Caco-2 (cell line): ENCODE measurements at regions not wholly inside any gene's neighbourhood (a gene's known extent, or its start where the extent isn't known, plus 50 kb on each side); places are given as distances from the start of the nearest gene placed in this dataset.

Experiments
- BruUV-seq: library from RNA; stranded (reverse); fragments of 400-500 nt; replicated peaks from 2 replicates; lab custom pipeline; 2021; lab: Mats Ljungman, UMichigan
- CTCF ChIA-PET: fragments of 300-600 bp; sonication (Branson Sonifier 250); formaldehyde crosslinking; loops from one replicate; lab custom pipeline; 2022; ENCODE audit warnings: antibody characterized with exemption; lab: Charles Lee
- POLR2A ChIA-PET: fragments of 300-600 bp; sonication (Branson Sonifier 250); formaldehyde crosslinking; loops from one replicate; lab custom pipeline; 2022; ENCODE audit warnings: antibody characterized with exemption; lab: Charles Lee
- DNase-seq, 2 experiments: peaks; one replicate each; pipeline versions ENCODE4 v3.0.0 to v3.0.0-alpha.2; 2020 to 2022
- H3K27me3 ChIP-seq: replicated peaks from 2 replicates; pipeline ENCODE4 v1.6.0; 2011; ENCODE audit warnings: low read length; ENCODE audit not compliant: control insufficient read depth, insufficient read depth
- H3K36me3 ChIP-seq: 2 replicates; pipeline ENCODE4 v1.5.1; 2011; ENCODE audit warnings: low read length; ENCODE audit not compliant: control insufficient read depth, insufficient read depth
- H3K4me1 ChIP-seq: fragments of 250-450 bp; sonication (Bioruptor Pico); 2 replicates; pipeline ENCODE4 v1.5.1; 2020; ENCODE audit warnings: mild to moderate bottlenecking
- H3K4me3 ChIP-seq: 2 replicates; pipeline ENCODE4 v1.5.1; 2011; ENCODE audit warnings: low read depth, mild to moderate bottlenecking, control low read depth, low read length
- H3K9me3 ChIP-seq: fragments of 250-450 bp; sonication (Bioruptor Pico); 2 replicates; pipeline ENCODE4 v1.5.1; 2020; ENCODE audit warnings: mild to moderate bottlenecking, moderate library complexity
- H3K27ac Mint-ChIP-seq: one replicate; pipeline ENCODE4 v1.8.0; 2022; ENCODE audit warnings: mixed read lengths; ENCODE audit not compliant: unreplicated experiment
- H3K27me3 Mint-ChIP-seq: one replicate; pipeline ENCODE4 v1.8.0; 2022; ENCODE audit warnings: mixed read lengths; ENCODE audit not compliant: insufficient read depth, unreplicated experiment
- H3K36me3 Mint-ChIP-seq: one replicate; pipeline ENCODE4 v1.8.0; 2022; ENCODE audit warnings: mild to moderate bottlenecking, mixed read lengths; ENCODE audit not compliant: insufficient read depth, unreplicated experiment
- H3K4me1 Mint-ChIP-seq: one replicate; pipeline ENCODE4 v1.8.0; 2022; ENCODE audit warnings: low read depth, mixed read lengths; ENCODE audit not compliant: unreplicated experiment
- H3K4me3 Mint-ChIP-seq: one replicate; pipeline ENCODE4 v1.8.0; 2022; ENCODE audit warnings: mild to moderate bottlenecking, moderate library complexity, mixed read lengths; ENCODE audit not compliant: unreplicated experiment
- H3K9me3 Mint-ChIP-seq: one replicate; pipeline ENCODE4 v1.8.0; 2022; ENCODE audit warnings: mixed read lengths; ENCODE audit not compliant: unreplicated experiment
- CTCF ChIP-seq, 2 experiments: fragments of 200-600 bp in 1 of 2; IDR thresholded peaks; 1 replicate in 1 of 2; 2 replicates in 1 of 2; pipeline versions ENCODE4 v1.5.1 to v1.8.0; 2011 to 2022; ENCODE audit warnings: antibody characterized with exemption in 1 of 2, control low read depth in 1 of 2, inconsistent platforms in 1 of 2, low read depth in 1 of 2, low read length in 1 of 2, mild to moderate bottlenecking in 1 of 2, moderate library complexity in 1 of 2; ENCODE audit not compliant: insufficient read depth in 1 of 2, severe bottlenecking in 1 of 2, unreplicated experiment in 1 of 2
- intact Hi-C: fragments of 100-400 bp; cut with micrococcal nuclease; formaldehyde crosslinking; loops from one replicate; pipeline ENCODE4 v1.10.0; 2022; ENCODE audit not compliant: unreplicated experiment

GRCh38 chr3:10585945-10586344, 80.6 kb upstream of the ATP2B2 start:
- Histone ChIP-seq H3K4me3 (no peak overlapping the region), H3K36me3 (no peaks in the 10 kb centered on the region), H3K4me1 (no peaks in the 10 kb centered on the region), H3K9me3 (no peaks in the 10 kb centered on the region), H3K27me3 (peaks cover 1% of the 10 kb centered on the region; the same call in 1 of the 2 replicates)
- H3K27ac Mint-ChIP-seq = no peak overlapping the region
- no TSS peak for BruUV-seq
- no peak for TF ChIP-seq CTCF (IDR thresholded peaks at IDR 0.05; ENCODE audit: insufficient read depth in 1 of 2, low read depth in 1 of 2, low read length in 1 of 2, severe bottlenecking in 1 of 2, unreplicated experiment in 1 of 2)
- ChIA-PET POLR2A (no interaction called here), CTCF (no interaction called here)
- no peaks in the 10 kb centered on the region for H3K4me1 Mint-ChIP-seq
- DNase-seq = no peak
- H3K27me3 Mint-ChIP-seq = peaks cover 30% of the 10 kb centered on the region
- H3K4me3 Mint-ChIP-seq = no peak overlapping the region
- no peaks in the 10 kb centered on the region for H3K36me3 Mint-ChIP-seq
- no peaks in the 10 kb centered on the region for H3K9me3 Mint-ChIP-seq
- intact Hi-C loops = no loop called here

GRCh38 chr3:10594915-10595314, 89.5 kb upstream of the ATP2B2 start:
- BruUV-seq = no TSS peak
- no peaks in the 10 kb centered on the region for H3K9me3 ChIP-seq
- no peaks in the 10 kb centered on the region for H3K36me3 Mint-ChIP-seq
- no peaks in the 10 kb centered on the region for H3K27me3 ChIP-seq
- intact Hi-C loops = no loop called here
- peak; percentile 66 to 76 for DNase-seq
- no peak for TF ChIP-seq CTCF (IDR thresholded peaks at IDR 0.05; ENCODE audit: insufficient read depth in 1 of 2, low read depth in 1 of 2, low read length in 1 of 2, severe bottlenecking in 1 of 2, unreplicated experiment in 1 of 2)
- H3K4me1 ChIP-seq = no peaks in the 10 kb centered on the region
- no peaks in the 10 kb centered on the region for H3K36me3 ChIP-seq
- H3K4me3 ChIP-seq = no peak overlapping the region
- no peak overlapping the region for H3K4me3 Mint-ChIP-seq
- peaks cover 16% of the 10 kb centered on the region for H3K27me3 Mint-ChIP-seq
- H3K4me1 Mint-ChIP-seq = no peaks in the 10 kb centered on the region
- H3K27ac Mint-ChIP-seq = no peak overlapping the region
- H3K9me3 Mint-ChIP-seq = no peaks in the 10 kb centered on the region
- ChIA-PET CTCF (no interaction called here), POLR2A (no interaction called here)

- Mint-ChIP-seq H3K4me1 (no peaks in the 10 kb centered on the region), H3K36me3 (no peaks in the 10 kb centered on the region), H3K27ac (no peak overlapping the region), H3K27me3 (peaks cover 7% of the 10 kb centered on the region), H3K4me3 (no peak overlapping the region), H3K9me3 (no peaks in the 10 kb centered on the region)
- Histone ChIP-seq H3K4me1 (no peaks in the 10 kb centered on the region), H3K36me3 (no peaks in the 10 kb centered on the region), H3K4me3 (no peak overlapping the region), H3K27me3 (no peaks in the 10 kb centered on the region), H3K9me3 (no peaks in the 10 kb centered on the region)
- ChIA-PET POLR2A (no interaction called here), CTCF (no interaction called here)
- DNase-seq = no peak
- intact Hi-C loops = no loop called here
- no peak for TF ChIP-seq CTCF (IDR thresholded peaks at IDR 0.05; ENCODE audit: insufficient read depth in 1 of 2, low read depth in 1 of 2, low read length in 1 of 2, severe bottlenecking in 1 of 2, unreplicated experiment in 1 of 2)
- no TSS peak for BruUV-seq
Measured at GRCh38 chr3:10596746-10597448, 91.5 kb upstream of the ATP2B2 start.
